ENCODE measurements at regions not wholly inside any gene's neighbourhood (a gene's known extent, or its start where the extent isn't known, plus 50 kb on each side); places are given as distances from the start of the nearest gene placed in this dataset.

GRCh38 chr4:115923152-115923551 lies 809.7 kb upstream of the NDST4 start:
- Histone ChIP-seq H3K23ac (ENCODE audit: insufficient read length, low read depth, low read length) (no peak overlapping the region), H2BK20ac (ENCODE audit: low read depth, low read length, poor library complexity, severe bottlenecking) (no peak overlapping the region), H3K79me1 (ENCODE audit: insufficient read depth, low read depth, low read length, poor library complexity, severe bottlenecking) (no peaks in the 10 kb centered on the region), H3T11ph (ENCODE audit: low read length) (no peak overlapping the region), H3K27ac (ENCODE audit: insufficient read length, low read depth, low read length) (no peak overlapping the region), H3K79me2 (ENCODE audit: insufficient read depth, low read length) (no peaks in the 10 kb centered on the region), H3K4me2 (ENCODE audit: insufficient read depth, insufficient read length, low read length) (no peak overlapping the region), H2AK5ac (ENCODE audit: insufficient read length, low read length) (no peak overlapping the region), H2BK120ac (ENCODE audit: low read depth, low read length, poor library complexity, severe bottlenecking) (no peak overlapping the region), H2BK5ac (ENCODE audit: insufficient read length, low read length) (no peak overlapping the region), H3K27me3 (ENCODE audit: insufficient read depth, low read length) (no peaks in the 10 kb centered on the region), H4K5ac (ENCODE audit: insufficient read length, low read depth, low read length) (no peak overlapping the region), H3K18ac (ENCODE audit: insufficient read length, low read depth, low read length) (no peak overlapping the region), H3K4me1 (ENCODE audit: insufficient read depth, low read length) (no peaks in the 10 kb centered on the region; the same call in 1 of the 2 replicates), H3K14ac (ENCODE audit: insufficient read depth, low read length) (no peak overlapping the region), H2BK12ac (ENCODE audit: insufficient read length, low read depth, low read length) (no peak overlapping the region), H3K56ac (ENCODE audit: insufficient read length, low read depth, low read length) (no peak overlapping the region), H3K9me3 (ENCODE audit: control insufficient read depth, low read depth, low read length) (no peaks in the 10 kb centered on the region), H3K4ac (ENCODE audit: low read depth, low read length) (no peak overlapping the region), H4K20me1 (ENCODE audit: control insufficient read depth, insufficient read depth, insufficient read length) (no peaks in the 10 kb centered on the region), H2AFZ (ENCODE audit: low read length) (no peak overlapping the region), H2BK15ac (ENCODE audit: low read depth, low read length) (no peak overlapping the region), H3K23me2 (ENCODE audit: insufficient read length, low read depth, low read length, poor library complexity, severe bottlenecking) (no peaks in the 10 kb centered on the region), H4K8ac (replicated peaks; ENCODE audit: insufficient read length, low read depth, low read length) (no peak overlapping the region), H4K91ac (ENCODE audit: insufficient read length, low read depth, low read length) (no peak overlapping the region), H3K9ac (ENCODE audit: extremely low read depth, insufficient read length, low read length) (no peak overlapping the region)
- Mint-ChIP-seq H3K9me3 (peaks cover 0 to 2% of the 10 kb centered on the region in 2 experiments; a peak in 1 of 5 replicates), H3K27me3 (ENCODE audit: low read depth) (no peaks in the 10 kb centered on the region), H3K36me3 (ENCODE audit: insufficient read depth in 1 of 3, low read depth in 3 of 3) (peaks cover 2 to 4% (median 2%) of the 10 kb centered on the region in 3 experiments; a peak in 4 of 7 replicates), H3K4me1 (peaks cover 4 to 5% of the 10 kb centered on the region in 2 experiments; a peak in 3 of 4 replicates), H3K4me3 (no peak overlapping the region), H3K27ac (no peak overlapping the region)
- WGBS (ENCODE audit: extremely low coverage, insufficient read length, low lambda C conversion rate): no CpG with 5 or more reads among the region's 1 CpG
- TF ChIP-seq CTCF (conservative IDR thresholded peaks at IDR 0.05): no peak
- no peak for DNase-seq
